Stomach (tissue), 8 donors: ENCODE measurements at regions not wholly inside any gene's neighbourhood (a gene's known extent, or its start where the extent isn't known, plus 50 kb on each side); places are given as distances from the start of the nearest gene placed in this dataset.
A peak's percentile ranks its signal among the peaks of the same experiment; 100 is the strongest.

Experiments used
- DNase-seq, 2 donors: peaks; one replicate each; pipeline versions ENCODE4 v3.0.0 to v3.0.0-alpha.2; 2013 to 2019
- H3K27ac ChIP-seq, 5 donors: fragments of 200-600 bp in 4 of 5; sonication (generic) in 4 of 5; one replicate each; pipeline ENCODE4 v1.5.1; 2013 to 2019; ENCODE audit warnings: mild to moderate bottlenecking in 1 of 5, moderate library complexity in 1 of 5
- H3K27me3 ChIP-seq, 3 donors: fragments of 200-600 bp; sonication (generic); one replicate each; pipeline ENCODE4 v1.5.1; 2017 to 2019; ENCODE audit warnings: mixed run types in 1 of 3
- H3K36me3 ChIP-seq, 4 donors: fragments of 200-600 bp; sonication (generic); 1 replicate in 3 of 4; 2 replicates in 1 of 4; pipeline ENCODE4 v1.5.1; 2016 to 2019
- H3K4me1 ChIP-seq, 4 donors: fragments of 200-600 bp; sonication (generic); one replicate each; pipeline ENCODE4 v1.5.1; 2016 to 2019
- H3K4me3 ChIP-seq, 4 donors: fragments of 200-600 bp; sonication (generic) in 3 of 4; one replicate each; pipeline ENCODE4 v1.5.1; 2016 to 2019; ENCODE audit warnings: mild to moderate bottlenecking in 1 of 4
- H3K9me3 ChIP-seq, 4 donors: fragments of 200-600 bp; sonication (generic); one replicate each; pipeline ENCODE4 v1.5.1; 2016 to 2019
- EP300 ChIP-seq: sonication (generic); formaldehyde crosslinking; IDR thresholded peaks from one replicate; pipeline ENCODE4 v1.6.1; 2017; ENCODE audit warnings: antibody characterized with exemption
- POLR2A ChIP-seq, 4 donors: fragments of 450-650 bp; IDR thresholded peaks; one replicate each; pipeline ENCODE4 v1.6.1; 2016; ENCODE audit warnings: antibody characterized with exemption in 4 of 4, control low read depth in 2 of 4, mild to moderate bottlenecking in 1 of 4, moderate library complexity in 1 of 4
- POLR2AphosphoS5 ChIP-seq, 3 donors: sonication (generic); formaldehyde crosslinking; IDR thresholded peaks; one replicate each; pipeline ENCODE4 v1.6.1; 2016; ENCODE audit warnings: antibody characterized with exemption in 3 of 3
- WGBS, 5 donors: extraction: QIAGEN DNeasy Blood & Tissue Kit in 3 of 5; methylation state at CpG; one replicate each; pipeline versions ENCODE4 v1.1.5 to v1.1.7; 2013 to 2018; 5-methylcytosine and 5-hydroxymethylcytosine counted together
- intact Hi-C: fragments of 100-400 bp; cut with DNase I; formaldehyde crosslinking; loops from one replicate; pipeline ENCODE4 v1.15.1; 2023; ENCODE audit warnings: low total_unique reads
- TF ChIP-seq, protein P1 (sequence below), 7 experiments: fragments of 450-650 bp in 4 of 7; fragments of 200-600 bp in 3 of 7; sonication (generic) in 3 of 7; IDR thresholded peaks; one replicate each; pipeline ENCODE4 v1.5.1; 2016 to 2019; ENCODE audit warnings: antibody characterized with exemption in 7 of 7, control low read depth in 2 of 7, mild to moderate bottlenecking in 1 of 7
- donor health status: healthy with polysubstance abuse.
- donor health status: Bipolar disorder and iron deficiency.
- donor health status: healthy.

DNA sequence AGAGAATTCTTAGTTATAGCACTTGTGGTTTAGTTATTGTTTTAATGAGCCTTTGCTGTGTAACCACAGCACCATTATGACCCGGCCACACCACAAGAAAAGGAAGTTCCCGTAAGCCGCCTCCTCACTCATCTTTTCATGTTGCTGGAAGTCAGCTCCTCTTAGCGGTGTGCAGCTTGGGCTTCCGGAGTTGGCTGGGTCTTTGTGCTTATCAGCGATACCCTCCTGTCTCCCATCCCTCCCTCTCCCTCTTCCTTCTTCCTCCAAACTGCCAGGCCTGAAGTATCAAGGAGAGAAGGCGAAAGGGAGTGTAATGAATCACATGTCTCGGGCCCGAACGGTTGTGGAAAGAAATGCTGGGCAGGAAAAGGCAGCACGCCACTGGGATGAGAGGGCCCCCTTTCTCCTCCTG lies 353.5 kb downstream of the MCTP2 start:
- peak in 1 of 2 donors; percentile 52 for DNase-seq
- 41 to 64% (median 59%) methylated on average over 11 of the region's 11 CpGs for WGBS, 5 donors
- Histone ChIP-seq H3K36me3 (no peaks in the 10 kb centered on the region), H3K27ac (no peak overlapping the region), H3K4me3 (no peak overlapping the region), H3K27me3 (peaks cover 0 to 19% (median 0%) of the 10 kb centered on the region in 3 donors), H3K9me3 (no peaks in the 10 kb centered on the region), H3K4me1 (no peaks in the 10 kb centered on the region)
- TF ChIP-seq EP300: no peak
- no peak for TF ChIP-seq POLR2AphosphoS5 (IDR thresholded peaks at IDR 0.05)
- no peak for TF ChIP-seq POLR2A (IDR thresholded peaks at IDR 0.05)
- TF ChIP-seq, protein P1, sequence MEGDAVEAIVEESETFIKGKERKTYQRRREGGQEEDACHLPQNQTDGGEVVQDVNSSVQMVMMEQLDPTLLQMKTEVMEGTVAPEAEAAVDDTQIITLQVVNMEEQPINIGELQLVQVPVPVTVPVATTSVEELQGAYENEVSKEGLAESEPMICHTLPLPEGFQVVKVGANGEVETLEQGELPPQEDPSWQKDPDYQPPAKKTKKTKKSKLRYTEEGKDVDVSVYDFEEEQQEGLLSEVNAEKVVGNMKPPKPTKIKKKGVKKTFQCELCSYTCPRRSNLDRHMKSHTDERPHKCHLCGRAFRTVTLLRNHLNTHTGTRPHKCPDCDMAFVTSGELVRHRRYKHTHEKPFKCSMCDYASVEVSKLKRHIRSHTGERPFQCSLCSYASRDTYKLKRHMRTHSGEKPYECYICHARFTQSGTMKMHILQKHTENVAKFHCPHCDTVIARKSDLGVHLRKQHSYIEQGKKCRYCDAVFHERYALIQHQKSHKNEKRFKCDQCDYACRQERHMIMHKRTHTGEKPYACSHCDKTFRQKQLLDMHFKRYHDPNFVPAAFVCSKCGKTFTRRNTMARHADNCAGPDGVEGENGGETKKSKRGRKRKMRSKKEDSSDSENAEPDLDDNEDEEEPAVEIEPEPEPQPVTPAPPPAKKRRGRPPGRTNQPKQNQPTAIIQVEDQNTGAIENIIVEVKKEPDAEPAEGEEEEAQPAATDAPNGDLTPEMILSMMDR (IDR thresholded peaks at IDR 0.05): no peak
- intact Hi-C loops: no loop called here

DNA sequence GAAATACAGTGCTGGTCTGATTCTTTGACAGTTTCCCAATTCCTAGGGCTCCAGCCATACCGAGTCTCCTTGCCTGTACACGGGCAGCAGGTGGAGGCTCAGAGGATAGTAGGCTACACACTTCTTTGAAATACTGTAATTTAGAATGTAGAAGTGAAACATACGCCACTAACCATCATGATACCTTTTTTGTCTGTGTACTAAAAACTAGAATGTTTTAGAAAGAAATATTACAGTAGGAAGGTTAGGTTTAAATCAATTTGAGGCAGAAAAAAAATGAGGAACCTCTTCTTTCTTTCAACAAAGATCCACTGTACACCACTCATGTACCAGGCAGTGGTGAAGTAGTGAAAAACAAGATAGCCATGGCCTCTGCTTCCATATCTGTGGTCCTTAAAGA lies 354.7 kb downstream of the MCTP2 start:
- whole genome bisulfite sequencing, 5 donors: 75 to 80% (median 77%) methylated on average over 3 of the region's 3 CpGs
- Histone ChIP-seq H3K27me3 (peaks cover 0 to 10% (median 0%) of the 10 kb centered on the region in 3 donors), H3K4me1 (no peaks in the 10 kb centered on the region), H3K36me3 (no peaks in the 10 kb centered on the region), H3K27ac (no peak overlapping the region), H3K4me3 (no peak overlapping the region), H3K9me3 (no peaks in the 10 kb centered on the region)
- intact Hi-C loops: no loop called here
- DNase-seq: no peak
- no peak for TF ChIP-seq EP300
- TF ChIP-seq POLR2AphosphoS5 (IDR thresholded peaks at IDR 0.05): no peak
- TF ChIP-seq POLR2A (IDR thresholded peaks at IDR 0.05): no peak
- TF ChIP-seq, protein P1 (IDR thresholded peaks at IDR 0.05): no peak

DNA sequence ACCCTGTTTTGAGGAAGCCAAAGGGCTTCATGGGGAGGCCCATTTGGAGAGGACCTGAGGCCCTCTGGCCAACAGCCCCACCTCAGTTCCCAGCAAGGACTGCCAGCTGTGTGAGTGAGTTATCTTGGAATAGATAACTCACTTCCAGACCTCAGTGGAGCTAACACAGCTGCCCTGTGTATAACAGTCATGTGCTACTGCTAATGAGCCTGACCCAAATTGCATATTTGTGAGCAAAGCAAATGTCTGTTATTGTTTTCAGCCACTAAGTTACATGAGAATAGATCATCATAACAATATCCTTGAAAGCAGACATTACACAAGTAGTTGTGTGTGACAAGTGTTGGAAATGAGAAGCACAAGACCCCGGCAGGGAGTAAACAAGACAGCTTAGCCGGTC lies 355.8 kb downstream of the MCTP2 start:
- peaks cover 0 to 10% (median 0%) of the 10 kb centered on the region in 3 donors for H3K27me3 ChIP-seq
- H3K9me3 ChIP-seq: no peaks in the 10 kb centered on the region
- peak in 1 of 2 donors; percentile 12 for DNase-seq
- H3K4me1 ChIP-seq: no peaks in the 10 kb centered on the region
- H3K4me3 ChIP-seq: no peak overlapping the region
- H3K36me3 ChIP-seq: no peaks in the 10 kb centered on the region
- TF ChIP-seq POLR2AphosphoS5 (IDR thresholded peaks at IDR 0.05) (no peak), EP300 (no peak), POLR2A (IDR thresholded peaks at IDR 0.05) (no peak)
- TF ChIP-seq, protein P1 (IDR thresholded peaks at IDR 0.05): no peak
- no peak overlapping the region for H3K27ac ChIP-seq
- WGBS, 5 donors: 50 to 64% (median 56%) methylated on average over 2 of the region's 2 CpGs
- intact Hi-C loops: no loop called here

DNA sequence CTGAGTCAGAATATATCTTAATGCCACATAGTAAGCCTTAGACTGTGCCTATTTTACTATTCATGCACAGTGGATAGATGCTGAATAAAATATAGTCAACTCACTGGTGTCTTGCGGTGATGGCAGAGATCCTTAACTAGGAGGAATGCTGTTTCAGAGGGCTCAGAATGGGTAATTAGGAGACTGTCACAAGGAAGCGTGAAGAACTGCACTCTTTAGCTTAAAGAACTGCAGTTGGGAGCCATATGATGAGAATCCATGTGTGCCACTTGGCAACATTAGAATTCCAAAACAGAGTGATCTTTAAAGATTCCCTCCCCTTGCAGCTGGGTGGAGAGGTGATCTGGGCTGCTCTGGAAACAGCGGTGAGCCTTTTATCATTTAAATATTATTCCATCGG lies 357.6 kb downstream of the MCTP2 start:
- Histone ChIP-seq H3K4me1 (no peaks in the 10 kb centered on the region), H3K4me3 (no peak overlapping the region), H3K27me3 (peaks cover 0 to 10% (median 0%) of the 10 kb centered on the region in 3 donors), H3K36me3 (no peaks in the 10 kb centered on the region), H3K27ac (no peak overlapping the region), H3K9me3 (peaks cover 0 to 6% (median 0%) of the 10 kb centered on the region in 4 donors)
- 78 to 88% (median 87%) methylated on average over 4 of the region's 4 CpGs for WGBS, 5 donors
- intact Hi-C loops: no loop called here
- DNase-seq: no peak
- TF ChIP-seq EP300: no peak
- TF ChIP-seq POLR2AphosphoS5 (IDR thresholded peaks at IDR 0.05): no peak
- TF ChIP-seq, protein P1 (IDR thresholded peaks at IDR 0.05): no peak
- TF ChIP-seq POLR2A (IDR thresholded peaks at IDR 0.05): no peak
